ENCODE measurements at regions not wholly inside any gene's neighbourhood (a gene's known extent, or its start where the extent isn't known, plus 50 kb on each side); places are given as distances from the start of the nearest gene placed in this dataset.

- no peaks in the 10 kb centered on the region for H3K36me3 ChIP-seq (ENCODE audit: control insufficient read depth, insufficient read depth, low read length)
- 100% methylated on average over 1 of the region's 1 CpG for WGBS, 2 experiments
Measured at GRCh38 chr2:196314157-196314556, 142.8 kb upstream of the STK17B start.

DNA sequence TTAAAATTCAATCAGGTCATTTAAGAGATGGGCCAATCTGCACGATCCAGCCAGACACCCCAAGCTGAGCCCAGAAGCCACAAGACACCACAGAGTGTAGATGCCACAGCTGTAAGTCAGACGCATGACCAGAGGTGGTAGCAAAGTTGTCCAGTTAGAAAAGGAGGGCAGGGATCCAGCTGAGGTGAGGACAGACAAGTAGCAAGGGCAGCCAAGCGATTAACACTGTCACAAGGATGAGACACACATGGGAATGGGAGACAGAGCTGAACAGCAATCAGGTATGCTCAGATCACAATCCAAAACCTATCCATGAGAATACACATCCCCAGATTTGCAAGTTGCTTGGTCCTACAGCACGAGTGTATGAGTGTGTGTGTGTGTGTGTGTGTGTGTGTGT is 143.4 kb upstream of the STK17B start:
- Histone ChIP-seq H3K36me3 (ENCODE audit: control insufficient read depth, insufficient read depth, low read length) (no peaks in the 10 kb centered on the region), H3K27me3 (ENCODE audit: control insufficient read depth, insufficient read depth, low read length, poor library complexity, severe bottlenecking) (no peaks in the 10 kb centered on the region), H3K4me1 (ENCODE audit: control insufficient read depth, insufficient read depth, low read length) (no peaks in the 10 kb centered on the region), H3K27ac (ENCODE audit: insufficient read depth, low read depth, low read length, poor library complexity, severe bottlenecking) (no peak overlapping the region), H3K4me3 (ENCODE audit: insufficient read depth, low read depth, low read length) (no peak overlapping the region), H3K9me3 (ENCODE audit: control insufficient read depth, low read length) (no peaks in the 10 kb centered on the region)
- 91 to 92% methylated on average over 3 of the region's 4 CpGs for WGBS, 2 experiments

More at GRCh38 chr2:196314157-196314556, 142.8 kb upstream of the STK17B start:
- Histone ChIP-seq H3K4me1 (ENCODE audit: control insufficient read depth, insufficient read depth, low read length) (no peaks in the 10 kb centered on the region), H3K27ac (ENCODE audit: insufficient read depth, low read depth, low read length, poor library complexity, severe bottlenecking) (no peak overlapping the region), H3K9me3 (ENCODE audit: control insufficient read depth, low read length) (no peaks in the 10 kb centered on the region), H3K4me3 (ENCODE audit: insufficient read depth, low read depth, low read length) (no peak overlapping the region), H3K27me3 (ENCODE audit: control insufficient read depth, insufficient read depth, low read length, poor library complexity, severe bottlenecking) (no peaks in the 10 kb centered on the region)

DNA sequence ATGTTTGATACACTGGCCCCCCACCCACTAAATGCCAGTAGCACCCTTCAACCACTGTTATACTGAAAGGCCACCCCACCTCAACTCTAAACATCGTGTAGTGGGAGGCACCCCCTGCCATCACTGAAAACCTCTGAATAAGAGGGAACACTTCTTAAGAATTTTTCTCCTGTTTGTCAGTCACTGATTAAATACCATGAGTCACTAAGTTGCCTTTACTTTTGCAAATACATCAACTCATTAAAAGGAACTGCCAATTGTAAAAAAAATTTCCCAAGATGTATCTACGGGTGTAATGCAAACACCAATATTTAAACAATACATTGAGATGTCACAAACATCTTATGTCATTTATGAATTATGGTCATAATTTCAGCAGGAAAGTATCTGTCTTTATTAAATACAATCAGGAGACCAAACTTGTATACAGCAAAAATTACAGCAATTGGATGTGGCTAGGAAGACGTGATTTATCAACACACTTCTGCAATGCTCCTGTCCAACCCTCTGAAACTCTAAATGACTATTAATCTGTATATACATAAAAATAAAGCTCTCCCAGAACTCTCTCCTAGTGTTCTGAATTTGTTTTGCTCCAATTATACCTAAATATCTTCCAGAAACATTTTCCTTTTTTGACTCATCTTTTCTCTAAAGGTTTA is 144.1 kb upstream of the STK17B start:
- no peaks in the 10 kb centered on the region for H3K27me3 ChIP-seq (ENCODE audit: control insufficient read depth, insufficient read depth, low read length, poor library complexity, severe bottlenecking)
- H3K9me3 ChIP-seq (ENCODE audit: control insufficient read depth, low read length) = no peaks in the 10 kb centered on the region
- no peaks in the 10 kb centered on the region for H3K4me1 ChIP-seq (ENCODE audit: control insufficient read depth, insufficient read depth, low read length)
- WGBS, 2 experiments = 90 to 91% methylated on average over 3 of the region's 3 CpGs
- no peak overlapping the region for H3K4me3 ChIP-seq (ENCODE audit: insufficient read depth, low read depth, low read length)
- H3K36me3 ChIP-seq (ENCODE audit: control insufficient read depth, insufficient read depth, low read length) = no peaks in the 10 kb centered on the region
- H3K27ac ChIP-seq (ENCODE audit: insufficient read depth, low read depth, low read length, poor library complexity, severe bottlenecking) = no peak overlapping the region

- Histone ChIP-seq H3K36me3 (ENCODE audit: control insufficient read depth, insufficient read depth, low read length) (no peaks in the 10 kb centered on the region), H3K9me3 (ENCODE audit: control insufficient read depth, low read length) (no peaks in the 10 kb centered on the region), H3K27me3 (ENCODE audit: control insufficient read depth, insufficient read depth, low read length, poor library complexity, severe bottlenecking) (no peaks in the 10 kb centered on the region), H3K4me1 (ENCODE audit: control insufficient read depth, insufficient read depth, low read length) (no peaks in the 10 kb centered on the region), H3K4me3 (ENCODE audit: insufficient read depth, low read depth, low read length) (no peak overlapping the region), H3K27ac (ENCODE audit: insufficient read depth, low read depth, low read length, poor library complexity, severe bottlenecking) (no peak overlapping the region)
- WGBS, 2 experiments = 93 to 96% methylated on average over 4 of the region's 4 CpGs
Measured at GRCh38 chr2:196316050-196316430, 144.7 kb upstream of the STK17B start.

- H3K4me1 ChIP-seq (ENCODE audit: control insufficient read depth, insufficient read depth, low read length) = no peaks in the 10 kb centered on the region
- no peaks in the 10 kb centered on the region for H3K9me3 ChIP-seq (ENCODE audit: control insufficient read depth, low read length)
- 94 to 95% methylated on average over 24 of the region's 24 CpGs for WGBS, 2 experiments
- H3K36me3 ChIP-seq (ENCODE audit: control insufficient read depth, insufficient read depth, low read length) = no peaks in the 10 kb centered on the region
- no peaks in the 10 kb centered on the region for H3K27me3 ChIP-seq (ENCODE audit: control insufficient read depth, insufficient read depth, low read length, poor library complexity, severe bottlenecking)
- no peak overlapping the region for H3K4me3 ChIP-seq (ENCODE audit: insufficient read depth, low read depth, low read length)
- no peak overlapping the region for H3K27ac ChIP-seq (ENCODE audit: insufficient read depth, low read depth, low read length, poor library complexity, severe bottlenecking)
Measured at GRCh38 chr2:196318517-196319377, 147.4 kb upstream of the STK17B start.

- no peaks in the 10 kb centered on the region for H3K36me3 ChIP-seq (ENCODE audit: control insufficient read depth, insufficient read depth, low read length)
- no peaks in the 10 kb centered on the region for H3K4me1 ChIP-seq (ENCODE audit: control insufficient read depth, insufficient read depth, low read length)
- no peaks in the 10 kb centered on the region for H3K27me3 ChIP-seq (ENCODE audit: control insufficient read depth, insufficient read depth, low read length, poor library complexity, severe bottlenecking)
- H3K27ac ChIP-seq (ENCODE audit: insufficient read depth, low read depth, low read length, poor library complexity, severe bottlenecking) = no peak overlapping the region
- H3K9me3 ChIP-seq (ENCODE audit: control insufficient read depth, low read length) = no peaks in the 10 kb centered on the region
- WGBS, 2 experiments = 88 to 95% methylated on average over 1 to 2 of the region's 4 CpGs
- no peak overlapping the region for H3K4me3 ChIP-seq (ENCODE audit: insufficient read depth, low read depth, low read length)
Measured at GRCh38 chr2:196322973-196323810, 151.8 kb upstream of the STK17B start.

- Histone ChIP-seq H3K36me3 (ENCODE audit: control insufficient read depth, insufficient read depth, low read length) (no peaks in the 10 kb centered on the region), H3K4me3 (ENCODE audit: insufficient read depth, low read depth, low read length) (no peak overlapping the region), H3K27ac (ENCODE audit: insufficient read depth, low read depth, low read length, poor library complexity, severe bottlenecking) (no peak overlapping the region), H3K4me1 (ENCODE audit: control insufficient read depth, insufficient read depth, low read length) (no peaks in the 10 kb centered on the region), H3K27me3 (ENCODE audit: control insufficient read depth, insufficient read depth, low read length, poor library complexity, severe bottlenecking) (no peaks in the 10 kb centered on the region), H3K9me3 (ENCODE audit: control insufficient read depth, low read length) (no peaks in the 10 kb centered on the region)
- WGBS, 2 experiments = 96 to 100% methylated on average over 1 of the region's 2 CpGs
Measured at GRCh38 chr2:196324211-196324610, 152.8 kb upstream of the STK17B start.

- H3K4me1 ChIP-seq (ENCODE audit: control insufficient read depth, insufficient read depth, low read length) = no peaks in the 10 kb centered on the region
- H3K27ac ChIP-seq (ENCODE audit: insufficient read depth, low read depth, low read length, poor library complexity, severe bottlenecking) = no peak overlapping the region
- no peaks in the 10 kb centered on the region for H3K27me3 ChIP-seq (ENCODE audit: control insufficient read depth, insufficient read depth, low read length, poor library complexity, severe bottlenecking)
- H3K36me3 ChIP-seq (ENCODE audit: control insufficient read depth, insufficient read depth, low read length) = no peaks in the 10 kb centered on the region
- no peaks in the 10 kb centered on the region for H3K9me3 ChIP-seq (ENCODE audit: control insufficient read depth, low read length)
- WGBS, 2 experiments = 89 to 91% methylated on average over 2 to 3 of the region's 3 CpGs
- no peak overlapping the region for H3K4me3 ChIP-seq (ENCODE audit: insufficient read depth, low read depth, low read length)
Measured at GRCh38 chr2:196328088-196328680, 156.8 kb upstream of the STK17B start.

DNA sequence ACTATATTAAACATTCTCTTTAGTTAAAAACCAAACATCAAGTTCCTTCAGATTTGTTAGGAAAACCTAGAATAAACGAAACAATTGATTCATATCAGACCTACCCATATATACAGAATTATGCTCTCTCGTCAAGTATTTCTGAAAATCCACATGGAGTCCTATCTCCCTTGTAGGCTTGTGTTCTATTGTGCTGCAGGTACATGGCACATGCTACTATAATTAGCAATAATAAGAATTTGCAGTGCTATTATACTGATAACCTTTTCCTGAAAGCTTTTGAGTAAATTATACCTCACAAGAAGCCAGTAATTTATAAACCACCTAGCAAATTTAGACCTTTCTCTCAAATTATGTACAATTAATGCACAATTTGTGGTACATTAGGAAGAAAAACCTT is 158.6 kb upstream of the STK17B start:
- Histone ChIP-seq H3K9me3 (ENCODE audit: control insufficient read depth, low read length) (no peaks in the 10 kb centered on the region), H3K27me3 (ENCODE audit: control insufficient read depth, insufficient read depth, low read length, poor library complexity, severe bottlenecking) (no peaks in the 10 kb centered on the region), H3K4me3 (ENCODE audit: insufficient read depth, low read depth, low read length) (no peak overlapping the region), H3K4me1 (ENCODE audit: control insufficient read depth, insufficient read depth, low read length) (no peaks in the 10 kb centered on the region), H3K27ac (ENCODE audit: insufficient read depth, low read depth, low read length, poor library complexity, severe bottlenecking) (no peak overlapping the region), H3K36me3 (ENCODE audit: control insufficient read depth, insufficient read depth, low read length) (no peaks in the 10 kb centered on the region)
- 83% methylated on average over 2 of the region's 2 CpGs for WGBS, 2 experiments

All from ectodermal cell (in vitro differentiated cells).